ENCODE measurements at regions not wholly inside any gene's neighbourhood (a gene's known extent, or its start where the extent isn't known, plus 50 kb on each side); places are given as distances from the start of the nearest gene placed in this dataset.
"Not testable (repeated sequence)": the region's sequence is repeated elsewhere in the genome, so short reads cannot be mapped to it uniquely, and the experiment has no call there.

DNA sequence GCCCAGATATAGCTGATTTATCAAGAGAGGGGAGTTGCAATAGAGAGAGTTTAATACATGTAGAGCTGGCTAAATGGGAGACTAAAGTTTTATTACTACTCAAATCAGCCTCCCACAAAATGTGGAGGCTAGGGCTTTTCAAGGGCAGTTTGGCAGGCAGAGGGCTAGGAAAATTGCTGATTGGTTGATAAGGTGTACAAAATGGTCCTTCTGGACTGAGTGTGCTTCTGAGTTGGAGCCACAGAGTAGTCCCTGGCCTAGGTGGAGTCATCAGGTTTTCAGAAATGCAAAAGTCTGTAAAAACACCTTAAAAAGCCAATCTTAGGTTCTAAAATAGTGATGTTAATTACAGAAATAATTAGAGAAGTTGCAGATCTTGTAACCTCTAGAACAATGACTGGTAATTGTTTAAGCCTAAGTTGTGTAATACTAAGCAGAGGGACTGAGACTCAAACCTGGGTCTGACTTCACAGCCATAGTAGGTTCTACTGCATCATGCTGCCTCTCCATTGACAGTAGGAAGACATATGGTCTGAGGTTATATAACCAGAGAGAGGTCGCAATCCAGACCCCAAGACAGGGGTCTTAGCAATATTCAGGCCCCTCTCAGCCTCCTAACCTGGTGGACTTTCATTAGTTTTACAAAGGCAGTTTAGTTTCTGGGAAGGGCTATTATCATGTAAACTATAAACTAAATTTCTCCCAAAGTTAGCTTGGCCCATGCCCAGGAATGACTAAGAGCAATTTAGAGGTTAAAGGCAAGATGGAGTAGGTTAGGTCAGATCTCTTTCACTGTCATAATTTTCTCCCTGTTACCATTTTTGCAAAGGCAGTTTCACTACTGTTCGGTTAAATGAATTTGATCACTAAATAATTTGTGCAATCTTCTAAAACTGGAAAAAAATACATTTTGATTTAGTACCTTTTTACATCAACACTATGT is 186.3 kb upstream of the WSB1 start (continued):
- not testable (repeated sequence) for TF ChIP-seq NR2C1 (IDR thresholded peaks at IDR 0.05); NR4A1 (CRISPR knock-in tag; IDR thresholded peaks at IDR 0.05)
- TF ChIP-seq NR2C1 (tag; IDR thresholded peaks at IDR 0.05) (peak; percentile 90), ZNF707 (CRISPR knock-in tag; conservative IDR thresholded peaks at IDR 0.05) (0 out of 2 replicates have a peak, but pooled peaks have one; percentile 34), GTF2A2 (tag; IDR thresholded peaks at IDR 0.05) (peak; percentile 89), ZNF175 (CRISPR knock-in tag; IDR thresholded peaks at IDR 0.05; ENCODE audit: low read depth) (peak; percentile 96), NFIX (CRISPR knock-in tag; IDR thresholded peaks at IDR 0.05; ENCODE audit: low read depth) (peak; percentile 8; the same call in 1 of the 2 replicates), NR4A1 (tag; IDR thresholded peaks at IDR 0.05) (peak; percentile 98), DMBX1 (CRISPR knock-in tag; IDR thresholded peaks at IDR 0.05; ENCODE audit: borderline replicate concordance) (peak; percentile 97)

DNA sequence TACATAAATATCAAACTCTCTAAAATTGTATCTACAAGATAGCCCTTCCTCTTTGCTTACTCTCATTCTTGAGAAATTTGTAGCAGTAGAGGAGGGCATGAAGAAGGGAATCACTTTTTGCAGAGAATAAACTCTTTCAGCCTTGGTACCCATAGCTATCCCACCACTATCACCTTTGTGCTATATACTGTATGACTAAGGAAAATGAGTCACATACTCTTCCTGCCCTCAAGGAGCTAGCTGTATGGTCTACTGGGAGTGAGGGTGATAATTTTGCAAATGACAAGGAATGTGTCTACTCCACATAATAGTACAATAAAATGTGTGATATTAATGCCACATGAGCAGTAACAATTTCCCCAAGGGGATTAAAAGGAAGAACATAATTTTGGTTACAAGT is 184.6 kb upstream of the WSB1 start:
- Histone ChIP-seq H3K79me2 (ENCODE audit: control insufficient read depth, insufficient read depth, low read length) (peaks cover 85% of the 10 kb centered on the region), H3K9me1 (ENCODE audit: control insufficient read depth, insufficient read depth, low read length) (no peaks in the 10 kb centered on the region), H3K36me3 (ENCODE audit: control insufficient read depth, insufficient read depth, low read length) (peaks cover 39% of the 10 kb centered on the region), H4K20me1 (replicated peaks; ENCODE audit: control insufficient read depth, insufficient read depth, low read length) (no peaks in the 10 kb centered on the region), H3K27me3 (ENCODE audit: control insufficient read depth in 2 of 2, insufficient read depth in 2 of 2, low read length in 2 of 2) (no peaks in the 10 kb centered on the region), H3K27ac (ENCODE audit: extremely low read depth, low read depth, low read length) (no peak overlapping the region), H3K4me2 (ENCODE audit: insufficient read depth, low read length) (no peak overlapping the region), H2AFZ (ENCODE audit: low read depth, low read length) (no peak overlapping the region), H3K9me3 (replicated peaks; ENCODE audit: control insufficient read depth, insufficient read depth, low read depth, low read length) (peaks cover 5% of the 10 kb centered on the region), H3K4me3 (no peak overlapping the region), H3K9ac (ENCODE audit: insufficient read depth in 1 of 2, low read depth in 2 of 2, low read length in 2 of 2) (no peak overlapping the region), H3K4me1 (replicated peaks in 1 of 2; ENCODE audit: control insufficient read depth in 2 of 2, insufficient read depth in 2 of 2, low read length in 2 of 2) (peaks cover 0 to 32% of the 10 kb centered on the region in 2 experiments)
- in situ Hi-C loops (cut with MboI) (no loop called here), intact Hi-C loops (cut with micrococcal nuclease) (no loop called here)
- ChIA-PET POLR2A (interaction anchor here (0.6 kb wide), 1 partner anchor 16 kb away, joined by 3 read pairs; no protein-coding TSS in a partner anchor), CTCF (ENCODE audit: low intra/inter-chr PET ratio) (no interaction called here)
- FAIRE-seq = no peak
- no peak for DNase-seq (ENCODE audit: extremely low read depth in 1 of 4, low spot score in 3 of 4)
- no TSS peak for BruUV-seq (replicated peaks)
- ATAC-seq = peak; percentile 15; the same call in 2 of the 3 replicates
- TF ChIP-seq ZNF316 (IDR thresholded peaks at IDR 0.05) (peak; percentile 39; the same call in 1 of the 2 replicates), GABPA (tag; conservative IDR thresholded peaks at IDR 0.05; ENCODE audit: low read depth) (no peak), FOSL1 (tag; conservative IDR thresholded peaks at IDR 0.05) (peak; percentile 34; the same call in 1 of the 2 replicates), RCOR1 (IDR thresholded peaks at IDR 0.05; ENCODE audit: borderline replicate concordance in 1 of 2, low read depth in 2 of 2, low read length in 2 of 2) (no peak), TRIM24 (IDR thresholded peaks at IDR 0.05) (0 out of 4 replicates have a peak, but pooled peaks of 1 of the 2 experiments have one; percentile 17), ZNF551 (CRISPR knock-in tag; IDR thresholded peaks at IDR 0.05) (no peak), MYBL2 (IDR thresholded peaks at IDR 0.05; ENCODE audit: low read depth) (no peak), MYBL2 (CRISPR knock-in tag; IDR thresholded peaks at IDR 0.05; ENCODE audit: borderline replicate concordance) (no peak), POLR2AphosphoS2 (IDR thresholded peaks at IDR 0.05; ENCODE audit: low read length) (no peak), ARID2 (IDR thresholded peaks at IDR 0.05) (no peak)
- TF ChIP-seq, protein P1, sequence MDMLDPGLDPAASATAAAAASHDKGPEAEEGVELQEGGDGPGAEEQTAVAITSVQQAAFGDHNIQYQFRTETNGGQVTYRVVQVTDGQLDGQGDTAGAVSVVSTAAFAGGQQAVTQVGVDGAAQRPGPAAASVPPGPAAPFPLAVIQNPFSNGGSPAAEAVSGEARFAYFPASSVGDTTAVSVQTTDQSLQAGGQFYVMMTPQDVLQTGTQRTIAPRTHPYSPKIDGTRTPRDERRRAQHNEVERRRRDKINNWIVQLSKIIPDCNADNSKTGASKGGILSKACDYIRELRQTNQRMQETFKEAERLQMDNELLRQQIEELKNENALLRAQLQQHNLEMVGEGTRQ (CRISPR knock-in tag; IDR thresholded peaks at IDR 0.05) = no peak
- TF ChIP-seq, protein P2, sequence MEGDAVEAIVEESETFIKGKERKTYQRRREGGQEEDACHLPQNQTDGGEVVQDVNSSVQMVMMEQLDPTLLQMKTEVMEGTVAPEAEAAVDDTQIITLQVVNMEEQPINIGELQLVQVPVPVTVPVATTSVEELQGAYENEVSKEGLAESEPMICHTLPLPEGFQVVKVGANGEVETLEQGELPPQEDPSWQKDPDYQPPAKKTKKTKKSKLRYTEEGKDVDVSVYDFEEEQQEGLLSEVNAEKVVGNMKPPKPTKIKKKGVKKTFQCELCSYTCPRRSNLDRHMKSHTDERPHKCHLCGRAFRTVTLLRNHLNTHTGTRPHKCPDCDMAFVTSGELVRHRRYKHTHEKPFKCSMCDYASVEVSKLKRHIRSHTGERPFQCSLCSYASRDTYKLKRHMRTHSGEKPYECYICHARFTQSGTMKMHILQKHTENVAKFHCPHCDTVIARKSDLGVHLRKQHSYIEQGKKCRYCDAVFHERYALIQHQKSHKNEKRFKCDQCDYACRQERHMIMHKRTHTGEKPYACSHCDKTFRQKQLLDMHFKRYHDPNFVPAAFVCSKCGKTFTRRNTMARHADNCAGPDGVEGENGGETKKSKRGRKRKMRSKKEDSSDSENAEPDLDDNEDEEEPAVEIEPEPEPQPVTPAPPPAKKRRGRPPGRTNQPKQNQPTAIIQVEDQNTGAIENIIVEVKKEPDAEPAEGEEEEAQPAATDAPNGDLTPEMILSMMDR (IDR thresholded peaks at IDR 0.05 in 2 of 3, conservative IDR thresholded peaks at IDR 0.05 in 1 of 3; ENCODE audit: insufficient read depth in 2 of 3, low read depth in 1 of 3, low read length in 3 of 3) = no peak

Measured in K562 (cell line).